Subcutaneous abdominal adipose tissue (tissue), 5 donors: ENCODE measurements at regions not wholly inside any gene's neighbourhood (a gene's known extent, or its start where the extent isn't known, plus 50 kb on each side); places are given as distances from the start of the nearest gene placed in this dataset.

ENCODE experiments used
- H3K27ac ChIP-seq: one replicate; pipeline ENCODE4 v1.7.0; 2013; ENCODE audit warnings: low read depth, mild to moderate bottlenecking, inconsistent platforms, low read length, moderate library complexity
- H3K27me3 ChIP-seq, 5 donors: one replicate each; pipeline ENCODE4 v1.7.0; 2013; ENCODE audit warnings: low read length in 5 of 5, inconsistent platforms in 1 of 5; ENCODE audit not compliant: control insufficient read depth in 5 of 5, insufficient read depth in 4 of 5
- H3K36me3 ChIP-seq, 5 donors: one replicate each; pipeline ENCODE4 v1.7.0; 2013; ENCODE audit warnings: low read length in 5 of 5; ENCODE audit not compliant: control insufficient read depth in 5 of 5, insufficient read depth in 5 of 5
- H3K4me1 ChIP-seq, 5 donors: one replicate each; pipeline ENCODE4 v1.7.0; 2013; ENCODE audit warnings: low read length in 5 of 5, mild to moderate bottlenecking in 3 of 5, moderate library complexity in 1 of 5; ENCODE audit not compliant: control insufficient read depth in 5 of 5, insufficient read depth in 5 of 5
- H3K4me3 ChIP-seq, 5 donors: one replicate each; pipeline ENCODE4 v1.7.0; 2013; ENCODE audit warnings: low read length in 5 of 5, low read depth in 1 of 5
- H3K9ac ChIP-seq, 5 donors: one replicate each; pipeline ENCODE4 v1.7.0; 2013; ENCODE audit warnings: low read length in 5 of 5, mild to moderate bottlenecking in 4 of 5, moderate library complexity in 3 of 5
- H3K9me3 ChIP-seq, 5 donors: one replicate each; pipeline ENCODE4 v1.7.0; 2013; ENCODE audit warnings: low read length in 5 of 5; ENCODE audit not compliant: control insufficient read depth in 5 of 5
- donor health status: healthy.
- donor health status: healthy.
- donor health status: healthy.
- donor health status: healthy.
- donor health status: healthy.

GRCh38 chr7:156419782-156420181 lies 220.8 kb upstream of the RNF32 start:
- H3K36me3 ChIP-seq, result no peaks in the 10 kb centered on the region
- no peaks in the 10 kb centered on the region for H3K9me3 ChIP-seq
- H3K9ac ChIP-seq, result no peak overlapping the region
- H3K27ac ChIP-seq, result no peak overlapping the region
- peaks cover 0 to 17% (median 0%) of the 10 kb centered on the region in 5 donors for H3K4me1 ChIP-seq
- H3K4me3 ChIP-seq, result no peak overlapping the region
- H3K27me3 ChIP-seq, result no peaks in the 10 kb centered on the region

DNA sequence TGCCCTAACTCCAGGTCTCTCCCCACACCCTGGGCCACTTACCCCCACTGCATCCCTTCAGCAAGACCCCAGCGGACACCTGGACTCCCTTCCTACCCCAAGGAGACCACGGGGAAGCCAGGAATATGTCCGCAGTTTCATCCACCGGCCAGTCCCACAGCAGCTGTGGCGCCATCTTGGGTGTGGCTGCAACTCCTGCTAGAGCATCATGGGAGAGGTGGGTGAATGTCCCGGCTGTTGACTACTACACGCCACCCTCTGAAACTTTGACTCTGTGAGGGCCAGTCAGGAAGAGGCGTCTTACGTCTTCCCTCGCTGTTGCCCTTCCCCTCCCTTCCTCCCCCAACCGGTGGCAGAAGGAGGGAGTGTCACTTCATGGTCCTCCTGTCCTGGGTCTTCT lies 238.3 kb upstream of the RNF32 start:
- Histone ChIP-seq H3K36me3 (no peaks in the 10 kb centered on the region), H3K9ac (no peak overlapping the region), H3K9me3 (peaks cover 0 to 3% (median 0%) of the 10 kb centered on the region in 5 donors), H3K4me3 (no peak overlapping the region), H3K27ac (no peak overlapping the region), H3K27me3 (peaks cover 0 to 3% (median 0%) of the 10 kb centered on the region in 5 donors), H3K4me1 (no peaks in the 10 kb centered on the region)

- peaks cover 0 to 3% (median 0%) of the 10 kb centered on the region in 5 donors for H3K27me3 ChIP-seq
- H3K4me3 ChIP-seq, result no peak overlapping the region
- no peak overlapping the region for H3K9ac ChIP-seq
- H3K4me1 ChIP-seq, result no peaks in the 10 kb centered on the region
- no peaks in the 10 kb centered on the region for H3K36me3 ChIP-seq
- peaks cover 0 to 3% (median 0%) of the 10 kb centered on the region in 5 donors for H3K9me3 ChIP-seq
- no peak overlapping the region for H3K27ac ChIP-seq
Measured at GRCh38 chr7:156401617-156402016, 239.0 kb upstream of the RNF32 start.

GRCh38 chr7:156400046-156400445 lies 240.5 kb upstream of the RNF32 start:
- Histone ChIP-seq H3K9ac (no peak overlapping the region), H3K27ac (no peak overlapping the region), H3K4me1 (no peaks in the 10 kb centered on the region), H3K4me3 (no peak overlapping the region), H3K9me3 (peaks cover 0 to 3% (median 0%) of the 10 kb centered on the region in 5 donors), H3K36me3 (no peaks in the 10 kb centered on the region), H3K27me3 (peaks cover 0 to 3% (median 0%) of the 10 kb centered on the region in 5 donors)

- Histone ChIP-seq H3K27me3 (peaks cover 0 to 3% (median 0%) of the 10 kb centered on the region in 5 donors), H3K4me1 (no peaks in the 10 kb centered on the region), H3K9ac (no peak overlapping the region), H3K36me3 (no peaks in the 10 kb centered on the region), H3K9me3 (peaks cover 0 to 3% (median 0%) of the 10 kb centered on the region in 5 donors), H3K27ac (no peak overlapping the region), H3K4me3 (no peak overlapping the region)
Measured at GRCh38 chr7:156397249-156397648, 243.3 kb upstream of the RNF32 start.

DNA sequence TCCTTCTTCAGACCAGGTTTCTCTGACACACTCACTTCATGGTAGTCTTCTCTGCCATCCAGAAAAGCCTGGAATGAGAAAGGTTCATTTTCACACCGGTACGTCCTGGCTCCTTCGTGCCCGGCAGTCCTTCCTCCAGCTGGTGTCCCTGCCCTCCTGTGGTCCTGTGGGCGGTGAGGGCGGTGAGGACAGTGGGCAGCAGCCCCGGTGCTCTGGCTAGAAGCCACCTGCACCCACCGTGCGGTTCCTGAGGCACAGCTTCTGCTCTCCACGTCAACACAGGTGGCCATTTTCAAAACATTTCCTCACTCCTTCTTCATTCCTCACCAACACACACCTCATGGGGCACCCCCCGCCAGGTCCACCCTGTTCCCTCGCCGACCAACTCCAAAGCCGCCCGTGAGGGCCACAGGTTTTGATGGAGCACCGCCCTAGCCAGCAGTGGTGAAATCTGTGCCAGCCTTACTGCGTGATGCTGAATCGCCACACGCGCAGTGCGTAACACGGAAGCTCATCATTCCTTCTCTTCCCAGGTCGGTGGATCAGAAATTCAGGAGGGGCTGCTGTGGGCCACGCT lies 251.4 kb upstream of the RNF32 start:
- H3K27me3 ChIP-seq, result peaks cover 0 to 4% (median 0%) of the 10 kb centered on the region in 5 donors
- peaks cover 0 to 3% (median 0%) of the 10 kb centered on the region in 5 donors for H3K9me3 ChIP-seq
- no peaks in the 10 kb centered on the region for H3K36me3 ChIP-seq
- no peak overlapping the region for H3K4me3 ChIP-seq
- no peak overlapping the region for H3K27ac ChIP-seq
- no peaks in the 10 kb centered on the region for H3K4me1 ChIP-seq
- H3K9ac ChIP-seq, result no peak overlapping the region

DNA sequence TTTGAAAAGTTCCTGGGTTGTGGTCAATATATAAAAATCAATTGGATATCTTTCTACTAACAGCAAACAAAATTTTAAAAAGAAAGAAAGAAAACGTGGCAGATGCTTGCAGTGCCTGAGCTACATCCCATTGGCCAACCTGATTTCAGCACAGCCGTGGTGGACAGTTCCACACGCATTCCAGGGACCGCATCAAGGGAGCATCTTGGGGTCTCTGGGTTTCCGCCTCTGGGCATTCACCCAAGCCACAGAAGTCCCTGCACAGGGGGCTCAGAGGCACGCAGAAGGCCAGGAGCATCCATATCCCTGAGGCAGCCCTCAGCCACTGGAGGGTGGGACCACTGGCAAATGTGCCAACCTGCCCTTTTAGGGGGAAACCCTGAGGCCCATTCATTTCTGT lies 254.5 kb upstream of the RNF32 start:
- H3K4me3 ChIP-seq, result no peak overlapping the region
- H3K27ac ChIP-seq, result no peak overlapping the region
- peaks cover 0 to 5% (median 3%) of the 10 kb centered on the region in 5 donors for H3K27me3 ChIP-seq
- H3K4me1 ChIP-seq, result no peaks in the 10 kb centered on the region
- H3K36me3 ChIP-seq, result no peaks in the 10 kb centered on the region
- H3K9me3 ChIP-seq, result no peaks in the 10 kb centered on the region
- no peak overlapping the region for H3K9ac ChIP-seq

DNA sequence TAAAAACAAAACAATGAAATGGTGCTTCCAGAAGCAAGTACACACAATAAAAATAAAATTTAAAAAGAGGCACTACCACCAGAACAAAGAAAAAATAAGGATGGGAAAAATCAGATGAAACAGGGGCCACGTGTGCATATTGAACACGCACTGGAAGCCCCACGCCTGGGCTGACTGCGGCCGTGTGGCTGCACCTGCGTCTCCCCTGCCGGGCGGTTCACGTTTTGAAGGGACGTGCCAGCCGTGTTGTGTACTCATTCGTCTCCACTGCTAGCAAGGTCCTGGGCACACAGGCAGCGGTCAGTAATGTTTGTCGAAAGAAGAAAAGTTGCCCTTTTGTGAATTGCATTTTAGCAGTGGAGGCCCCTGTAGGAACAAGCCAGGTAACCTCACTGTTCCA lies 255.9 kb upstream of the RNF32 start:
- Histone ChIP-seq H3K27me3 (peaks cover 0 to 5% (median 0%) of the 10 kb centered on the region in 5 donors), H3K36me3 (no peaks in the 10 kb centered on the region), H3K27ac (no peak overlapping the region), H3K9ac (no peak overlapping the region), H3K9me3 (no peaks in the 10 kb centered on the region), H3K4me3 (no peak overlapping the region), H3K4me1 (no peaks in the 10 kb centered on the region)

DNA sequence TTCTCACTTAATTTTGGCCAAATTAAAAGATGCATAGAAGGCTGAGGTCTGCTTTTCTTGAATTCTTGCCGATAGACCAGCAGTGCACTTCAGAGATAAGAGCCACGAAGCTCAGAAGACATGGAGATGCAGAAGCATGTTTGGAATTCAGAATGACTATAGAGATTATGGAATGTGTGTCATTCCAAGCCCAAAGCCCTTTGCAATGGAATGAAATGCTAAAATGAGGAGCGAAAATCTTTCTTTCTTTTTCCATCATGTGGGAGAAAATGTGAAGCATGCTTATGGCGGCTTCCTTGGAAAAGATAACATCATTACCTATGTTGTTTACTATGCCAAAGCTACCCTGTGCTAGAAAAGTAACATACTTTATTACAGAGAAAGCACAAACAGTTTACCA lies 257.0 kb upstream of the RNF32 start:
- Histone ChIP-seq H3K27ac (no peak overlapping the region), H3K9me3 (no peaks in the 10 kb centered on the region), H3K27me3 (peaks cover 0 to 5% (median 0%) of the 10 kb centered on the region in 5 donors)

GRCh38 chr7:156380261-156380660 lies 260.3 kb upstream of the RNF32 start:
- Histone ChIP-seq H3K27ac (no peak overlapping the region), H3K4me1 (peaks cover 2 to 18% (median 16%) of the 10 kb centered on the region in 5 donors), H3K9ac (no peak overlapping the region), H3K36me3 (no peaks in the 10 kb centered on the region), H3K27me3 (peaks cover 0 to 5% (median 0%) of the 10 kb centered on the region in 5 donors), H3K9me3 (no peaks in the 10 kb centered on the region), H3K4me3 (no peak overlapping the region)

More for the DNA sequence above, 257.0 kb upstream of the RNF32 start:
- no peak overlapping the region for H3K4me3 ChIP-seq
- no peaks in the 10 kb centered on the region for H3K36me3 ChIP-seq
- H3K4me1 ChIP-seq, result no peaks in the 10 kb centered on the region
- no peak overlapping the region for H3K9ac ChIP-seq
